Stimulated activated CD8-positive, alpha-beta memory T cell treated with anti-CD3 and anti-CD28 coated beads, Interleukin-15, amount 100 ng/mL, for 48 hours (primary cell): ENCODE measurements at regions not wholly inside any gene's neighbourhood (a gene's known extent, or its start where the extent isn't known, plus 50 kb on each side); places are given as distances from the start of the nearest gene placed in this dataset.
A peak's percentile ranks its signal among the peaks of the same experiment; 100 is the strongest.

Experiments used
- DNase-seq, 2 donors: peaks; one replicate each; pipeline ENCODE4 v3.0.0-alpha.2; 2020; ENCODE audit warnings: low read depth in 2 of 2

GRCh38 chr10:43820663-43821062 is 172.0 kb upstream of the ZNF32 start:
- DNase-seq, result no peak

GRCh38 chr10:43819464-43820230 is 171.0 kb upstream of the ZNF32 start:
- no peak for DNase-seq

GRCh38 chr10:43818687-43819086 is 170.0 kb upstream of the ZNF32 start:
- DNase-seq, result no peak

- no peak for DNase-seq
Measured at GRCh38 chr10:43817368-43817767, 168.7 kb upstream of the ZNF32 start.

- peak; percentile 68 to 71 for DNase-seq
Measured at GRCh38 chr10:43816351-43817321, 168.0 kb upstream of the ZNF32 start.

- no peak for DNase-seq
Measured at GRCh38 chr10:43815181-43815885, 166.7 kb upstream of the ZNF32 start.

- DNase-seq, result no peak
Measured at GRCh38 chr10:43814663-43815062, 166.0 kb upstream of the ZNF32 start.

GRCh38 chr10:43811871-43812270 is 163.2 kb upstream of the ZNF32 start:
- no peak for DNase-seq

GRCh38 chr10:43809211-43809930 is 160.7 kb upstream of the ZNF32 start:
- DNase-seq, result no peak

GRCh38 chr10:43808136-43808535 is 159.5 kb upstream of the ZNF32 start:
- DNase-seq, result no peak

- no peak for DNase-seq
Measured at GRCh38 chr10:43806831-43807640, 158.4 kb upstream of the ZNF32 start.

GRCh38 chr10:43803791-43804190 is 155.1 kb upstream of the ZNF32 start:
- DNase-seq, result no peak

GRCh38 chr10:43802988-43803696 is 154.5 kb upstream of the ZNF32 start:
- no peak for DNase-seq

- DNase-seq, result no peak
Measured at GRCh38 chr10:43801626-43802025, 152.9 kb upstream of the ZNF32 start.

GRCh38 chr10:43801140-43801539 is 152.5 kb upstream of the ZNF32 start:
- no peak for DNase-seq

GRCh38 chr10:43796781-43797180 is 148.1 kb upstream of the ZNF32 start:
- DNase-seq, result no peak

GRCh38 chr10:43795639-43796038 is 147.0 kb upstream of the ZNF32 start:
- DNase-seq, result no peak

GRCh38 chr10:43795093-43795492 is 146.4 kb upstream of the ZNF32 start:
- no peak for DNase-seq

GRCh38 chr10:43794181-43794815 is 145.6 kb upstream of the ZNF32 start:
- no peak for DNase-seq
